ENCODE measurements at regions not wholly inside any gene's neighbourhood (a gene's known extent, or its start where the extent isn't known, plus 50 kb on each side); places are given as distances from the start of the nearest gene placed in this dataset.

DNA sequence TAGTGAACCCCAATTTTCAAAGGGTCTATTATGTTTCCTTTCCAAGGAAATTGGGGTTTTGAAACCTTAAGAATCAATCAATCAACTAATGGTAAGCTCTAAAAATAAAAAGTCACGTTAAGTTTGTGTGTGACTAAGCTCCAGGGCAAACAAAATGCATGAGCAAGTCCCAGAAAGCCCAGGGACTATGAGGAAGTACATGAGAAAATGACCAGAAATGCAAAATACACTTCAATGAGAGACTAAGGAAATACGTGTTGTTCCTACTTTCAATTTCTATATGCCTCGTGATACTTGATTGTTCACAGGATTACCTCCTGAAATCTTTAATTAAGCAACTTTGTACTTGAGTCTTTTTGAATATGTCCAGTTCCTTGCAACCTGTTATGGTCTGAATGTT lies 684.4 kb upstream of the SYT4 start:
- Histone ChIP-seq H3K27ac (no peak overlapping the region), H3K9me2 (ENCODE audit: insufficient read depth) (no peaks in the 10 kb centered on the region), H3K4me1 (ENCODE audit: insufficient read depth) (no peaks in the 10 kb centered on the region), H2AFZ (no peak overlapping the region), H3K9me3 (ENCODE audit: low read depth) (no peaks in the 10 kb centered on the region), H3K4me3 (no peak overlapping the region), H3K79me2 (ENCODE audit: insufficient read depth) (no peaks in the 10 kb centered on the region), H3K9ac (no peak overlapping the region), H4K20me1 (ENCODE audit: insufficient read depth) (no peaks in the 10 kb centered on the region), H3K4me2 (ENCODE audit: unreplicated experiment) (no peak overlapping the region), H3K27me3 (replicated peaks; ENCODE audit: insufficient read depth) (no peaks in the 10 kb centered on the region), H3F3A (ENCODE audit: insufficient read depth) (no peaks in the 10 kb centered on the region), H3K36me3 (ENCODE audit: low read depth) (no peaks in the 10 kb centered on the region)
- 41% methylated on average over 3 of the region's 3 CpGs for WGBS, 2 experiments (ENCODE audit: low coverage in 1 of 2, low lambda C conversion rate in 2 of 2, missing lambda C conversion rate in 2 of 2)
- DNase-seq: no peak
- in situ Hi-C loops (cut with MboI): no loop called here
- no peak for TF ChIP-seq EZH2 (IDR thresholded peaks at IDR 0.05; ENCODE audit: insufficient read depth, poor library complexity, severe bottlenecking)

DNA sequence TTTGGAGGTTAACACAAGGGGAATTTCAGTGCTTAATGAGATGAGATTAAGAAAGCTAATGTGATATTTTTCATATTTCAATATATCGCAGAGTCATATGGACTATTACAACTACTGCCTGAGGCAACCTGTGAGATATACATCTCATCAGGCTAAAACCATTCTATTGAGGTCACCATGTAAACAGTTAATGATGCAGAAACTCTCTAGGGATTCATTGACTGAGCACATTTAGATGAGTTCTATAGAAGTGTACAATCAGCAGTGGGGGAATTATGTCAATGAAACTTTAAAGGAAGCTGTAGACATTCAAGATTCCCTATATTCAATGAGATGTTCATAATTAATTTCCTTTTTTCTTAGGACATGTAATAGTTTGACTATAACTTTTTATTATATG lies 687.4 kb upstream of the SYT4 start:
- WGBS, 2 experiments (ENCODE audit: low coverage in 1 of 2, low lambda C conversion rate in 2 of 2, missing lambda C conversion rate in 2 of 2): 95 to 100% methylated on average over 1 of the region's 1 CpG
- TF ChIP-seq EZH2 (IDR thresholded peaks at IDR 0.05; ENCODE audit: insufficient read depth, poor library complexity, severe bottlenecking) (no peak), EZH2phosphoT487 (IDR thresholded peaks at IDR 0.05; ENCODE audit: insufficient read depth, low read depth) (no peak)
- no peak overlapping the region for H3K9ac ChIP-seq

DNA sequence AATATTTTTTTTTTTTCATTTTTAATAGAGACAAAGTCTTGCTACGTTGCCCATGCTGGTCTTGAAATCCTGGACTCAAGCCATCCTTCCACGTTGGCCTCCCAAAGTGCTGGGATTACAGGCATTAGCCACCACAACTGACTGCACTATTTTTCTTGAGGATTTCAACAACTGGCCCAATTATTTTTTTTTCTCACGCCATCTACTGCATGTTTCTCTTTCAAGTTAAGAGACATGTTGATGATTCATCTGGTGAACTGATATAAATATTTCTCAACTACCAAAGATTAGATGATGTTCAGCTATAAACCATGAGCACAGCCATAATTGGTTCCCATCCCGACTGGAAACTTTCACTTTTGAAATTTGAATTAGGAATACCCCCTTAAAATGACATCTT lies 688.4 kb upstream of the SYT4 start:
- H3F3A ChIP-seq (ENCODE audit: insufficient read depth): no peaks in the 10 kb centered on the region
- H3K27me3 ChIP-seq (replicated peaks; ENCODE audit: insufficient read depth): no peaks in the 10 kb centered on the region
- no peaks in the 10 kb centered on the region for H3K9me2 ChIP-seq (ENCODE audit: insufficient read depth)
- no peaks in the 10 kb centered on the region for H3K36me3 ChIP-seq (ENCODE audit: low read depth)
- H3K4me3 ChIP-seq: no peak overlapping the region
- H3K27ac ChIP-seq: no peak overlapping the region
- 36 to 43% methylated on average over 4 of the region's 4 CpGs for WGBS, 2 experiments (ENCODE audit: low coverage in 1 of 2, low lambda C conversion rate in 2 of 2, missing lambda C conversion rate in 2 of 2)
- no peak overlapping the region for H3K9ac ChIP-seq
- no peaks in the 10 kb centered on the region for H3K9me3 ChIP-seq (ENCODE audit: low read depth)
- H2AFZ ChIP-seq: no peak overlapping the region
- H4K20me1 ChIP-seq (ENCODE audit: insufficient read depth): no peaks in the 10 kb centered on the region
- H3K4me1 ChIP-seq (ENCODE audit: insufficient read depth): no peaks in the 10 kb centered on the region
- H3K4me2 ChIP-seq (ENCODE audit: unreplicated experiment): no peak overlapping the region
- in situ Hi-C loops (cut with MboI): no loop called here
- TF ChIP-seq EZH2phosphoT487 (IDR thresholded peaks at IDR 0.05; ENCODE audit: insufficient read depth, low read depth) (no peak), EZH2 (IDR thresholded peaks at IDR 0.05; ENCODE audit: insufficient read depth, poor library complexity, severe bottlenecking) (no peak)
- no peak for DNase-seq
- no peaks in the 10 kb centered on the region for H3K79me2 ChIP-seq (ENCODE audit: insufficient read depth)

More for the DNA sequence above, 687.4 kb upstream of the SYT4 start:
- Histone ChIP-seq H3K4me1 (ENCODE audit: insufficient read depth) (no peaks in the 10 kb centered on the region), H3K4me3 (no peak overlapping the region), H3F3A (ENCODE audit: insufficient read depth) (no peaks in the 10 kb centered on the region), H3K9me3 (ENCODE audit: low read depth) (no peaks in the 10 kb centered on the region), H3K79me2 (ENCODE audit: insufficient read depth) (no peaks in the 10 kb centered on the region), H3K36me3 (ENCODE audit: low read depth) (no peaks in the 10 kb centered on the region), H3K9me2 (ENCODE audit: insufficient read depth) (no peaks in the 10 kb centered on the region), H2AFZ (no peak overlapping the region), H3K4me2 (ENCODE audit: unreplicated experiment) (no peak overlapping the region), H3K27ac (no peak overlapping the region), H4K20me1 (ENCODE audit: insufficient read depth) (no peaks in the 10 kb centered on the region), H3K27me3 (replicated peaks; ENCODE audit: insufficient read depth) (no peaks in the 10 kb centered on the region)
- in situ Hi-C loops (cut with MboI): no loop called here
- no peak for DNase-seq

DNA sequence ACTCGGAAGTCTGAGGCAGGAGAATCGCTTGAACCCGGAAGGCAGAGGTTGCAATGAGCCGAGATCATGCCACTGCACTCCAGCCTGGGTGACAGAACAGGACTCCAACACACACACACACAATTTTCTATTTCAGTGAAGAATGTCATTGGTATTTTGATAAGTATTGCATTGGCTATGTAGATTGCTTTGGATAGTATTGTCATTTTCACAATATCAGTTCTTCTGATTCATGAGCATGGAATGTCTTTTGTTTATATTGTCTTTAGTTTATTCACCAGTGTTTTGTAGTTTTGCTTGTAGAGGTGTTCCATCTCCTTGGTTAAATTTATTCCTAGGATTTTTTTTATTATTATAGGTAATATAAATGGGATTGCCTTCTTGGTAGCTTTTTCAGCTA lies 693.4 kb upstream of the SYT4 start:
- no peaks in the 10 kb centered on the region for H3F3A ChIP-seq (ENCODE audit: insufficient read depth)
- in situ Hi-C loops (cut with MboI): no loop called here
- DNase-seq: peak; percentile 35

DNA sequence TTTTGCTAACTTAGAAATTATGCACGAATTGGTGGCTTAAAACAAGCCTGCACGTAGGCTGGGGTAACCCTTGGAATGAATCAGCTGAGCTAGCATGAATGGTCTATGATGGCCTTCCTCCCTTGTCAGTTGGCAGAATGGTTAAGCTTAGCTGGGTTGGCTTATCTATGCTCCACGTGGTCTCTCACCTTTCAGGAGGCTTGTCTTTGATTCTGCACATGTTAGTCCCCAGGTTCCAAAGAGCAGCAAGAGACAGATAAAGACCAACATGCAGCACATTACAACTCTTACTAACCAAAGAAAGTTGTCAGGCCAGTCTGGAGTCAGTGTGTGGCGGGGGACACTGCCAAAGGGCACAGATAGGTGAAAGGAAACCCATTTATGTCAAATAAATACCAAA lies 700.9 kb upstream of the SYT4 start:
- Histone ChIP-seq H4K20me1 (ENCODE audit: insufficient read depth) (no peaks in the 10 kb centered on the region), H3K9me3 (ENCODE audit: low read depth) (no peaks in the 10 kb centered on the region), H3F3A (ENCODE audit: insufficient read depth) (no peaks in the 10 kb centered on the region), H2AFZ (no peak overlapping the region), H3K4me1 (ENCODE audit: insufficient read depth) (no peaks in the 10 kb centered on the region), H3K27ac (no peak overlapping the region), H3K79me2 (ENCODE audit: insufficient read depth) (no peaks in the 10 kb centered on the region), H3K36me3 (ENCODE audit: low read depth) (no peaks in the 10 kb centered on the region), H3K9me2 (ENCODE audit: insufficient read depth) (no peaks in the 10 kb centered on the region), H3K4me2 (ENCODE audit: unreplicated experiment) (no peak overlapping the region), H3K27me3 (replicated peaks; ENCODE audit: insufficient read depth) (no peaks in the 10 kb centered on the region), H3K4me3 (no peak overlapping the region), H3K9ac (no peak overlapping the region)
- WGBS, 2 experiments (ENCODE audit: low coverage in 1 of 2, low lambda C conversion rate in 2 of 2, missing lambda C conversion rate in 2 of 2): 64 to 68% methylated on average over 4 of the region's 4 CpGs
- no peak for DNase-seq
- in situ Hi-C loops (cut with MboI): no loop called here
- TF ChIP-seq EZH2phosphoT487 (IDR thresholded peaks at IDR 0.05; ENCODE audit: insufficient read depth, low read depth) (no peak), EZH2 (IDR thresholded peaks at IDR 0.05; ENCODE audit: insufficient read depth, poor library complexity, severe bottlenecking) (no peak)

More for the DNA sequence above, 693.4 kb upstream of the SYT4 start:
- whole genome bisulfite sequencing, 2 experiments (ENCODE audit: low coverage in 1 of 2, low lambda C conversion rate in 2 of 2, missing lambda C conversion rate in 2 of 2): 78 to 81% methylated on average over 4 of the region's 4 CpGs
- TF ChIP-seq EZH2 (IDR thresholded peaks at IDR 0.05; ENCODE audit: insufficient read depth, poor library complexity, severe bottlenecking) (no peak), EZH2phosphoT487 (IDR thresholded peaks at IDR 0.05; ENCODE audit: insufficient read depth, low read depth) (no peak)
- Histone ChIP-seq H3K4me1 (ENCODE audit: insufficient read depth) (no peaks in the 10 kb centered on the region), H3K27ac (no peak overlapping the region), H3K4me2 (ENCODE audit: unreplicated experiment) (no peak overlapping the region), H3K9ac (no peak overlapping the region), H3K27me3 (replicated peaks; ENCODE audit: insufficient read depth) (no peaks in the 10 kb centered on the region), H3K79me2 (ENCODE audit: insufficient read depth) (no peaks in the 10 kb centered on the region), H3K4me3 (no peak overlapping the region), H4K20me1 (ENCODE audit: insufficient read depth) (no peaks in the 10 kb centered on the region), H3K36me3 (ENCODE audit: low read depth) (no peaks in the 10 kb centered on the region), H3K9me2 (ENCODE audit: insufficient read depth) (no peaks in the 10 kb centered on the region), H3K9me3 (ENCODE audit: low read depth) (no peaks in the 10 kb centered on the region), H2AFZ (no peak overlapping the region)
